Adrenal gland (tissue), 9 donors: ENCODE measurements at regions not wholly inside any gene's neighbourhood (a gene's known extent, or its start where the extent isn't known, plus 50 kb on each side); places are given as distances from the start of the nearest gene placed in this dataset.

ENCODE experiments used
- DNase-seq, 7 donors: peaks; one replicate each; pipeline ENCODE4 v3.0.0-alpha.2; 2019 to 2020
- H3K27ac ChIP-seq, 5 donors: fragments of 200-600 bp; sonication (generic) in 4 of 5; 1 replicate in 3 of 5; 2 replicates in 2 of 5; pipeline versions ENCODE4 v1.5.1 to v1.8.0; 2016 to 2020; ENCODE audit warnings: mild to moderate bottlenecking in 1 of 5
- H3K27me3 ChIP-seq: fragments of 200-600 bp; 2 replicates; pipeline ENCODE4 v1.8.0; 2021
- H3K36me3 ChIP-seq, 2 donors: fragments of 200-600 bp; replicated peaks in 1 of 2; 1 replicate in 1 of 2; 2 replicates in 1 of 2; pipeline versions ENCODE4 v1.5.1 to v1.8.0; 2018 to 2022
- H3K4me1 ChIP-seq, 2 donors: fragments of 200-600 bp; replicated peaks in 1 of 2; 1 replicate in 1 of 2; 2 replicates in 1 of 2; pipeline versions ENCODE4 v1.5.1 to v1.8.0; 2018 to 2021
- H3K4me3 ChIP-seq, 4 donors: fragments of 200-600 bp; sonication (generic) in 3 of 4; one replicate each; pipeline ENCODE4 v1.5.1; 2016 to 2018
- H3K9me3 ChIP-seq, 3 donors: fragments of 200-600 bp; sonication (generic) in 1 of 3; replicated peaks in 1 of 3; 1 replicate in 2 of 3; 2 replicates in 1 of 3; pipeline versions ENCODE4 v1.5.1 to v1.8.0; 2016 to 2021
- CTCF ChIP-seq, 6 experiments: fragments of 450-650 bp in 4 of 6; fragments of 200-600 bp in 2 of 6; sonication (generic) in 1 of 6; IDR thresholded peaks; 1 replicate in 5 of 6; 2 replicates in 1 of 6; pipeline versions ENCODE4 v1.5.1 to v1.8.0; 2016 to 2021; ENCODE audit warnings: antibody characterized with exemption in 6 of 6, mild to moderate bottlenecking in 2 of 6, moderate library complexity in 1 of 6
- POLR2A ChIP-seq, 2 donors: fragments of 450-650 bp; IDR thresholded peaks; one replicate each; pipeline ENCODE4 v1.6.1; 2017; ENCODE audit warnings: antibody characterized with exemption in 2 of 2, mild to moderate bottlenecking in 2 of 2, moderate library complexity in 1 of 2
- WGBS, 4 donors: extraction: QIAGEN DNeasy Blood & Tissue Kit in 2 of 4; methylation state at CpG; one replicate each; pipeline versions ENCODE4 v1.1.5 to v1.1.7; 2013 to 2017; 5-methylcytosine and 5-hydroxymethylcytosine counted together
- intact Hi-C, 2 donors: fragments of 100-400 bp; cut with DNase I; formaldehyde crosslinking; loops; one replicate each; pipeline versions ENCODE4 v1.14.1 to v1.15.0; 2022 to 2023
- donor health status: healthy with polysubstance abuse.
- donor health status: Bipolar disorder and iron deficiency.
- donor health status: DM: yes; HTN: yes; CAD: no.
- donor health status: DM: no; HTN: no; CAD: no.
- donor health status: DM: no; HTN: no; CAD: no.

DNA sequence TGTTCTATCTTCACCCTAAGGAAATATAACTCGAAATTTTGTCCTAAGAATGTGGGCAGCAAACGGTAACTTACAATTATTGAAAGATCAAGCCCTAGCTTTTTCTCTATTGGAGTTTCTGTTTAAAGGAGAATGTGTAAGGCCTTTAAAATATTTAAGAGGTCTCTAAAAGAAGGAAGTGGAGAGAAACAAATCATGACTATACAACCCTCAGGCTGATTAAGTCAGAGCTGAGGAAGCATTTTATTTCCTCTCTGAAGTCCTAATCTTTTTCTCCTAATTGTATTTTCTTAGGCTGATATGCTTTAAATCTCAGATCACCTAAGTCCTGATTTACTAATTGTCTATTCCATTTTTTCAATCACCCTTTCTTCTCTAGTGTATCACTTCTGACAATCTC, 1708.8 kb upstream of the C9orf72 start:
- no peak overlapping the region for H3K4me3 ChIP-seq
- no peaks in the 10 kb centered on the region for H3K9me3 ChIP-seq
- WGBS, 4 donors = 55 to 66% (median 58%) methylated on average over 2 of the region's 2 CpGs
- no peaks in the 10 kb centered on the region for H3K36me3 ChIP-seq
- H3K27me3 ChIP-seq = no peaks in the 10 kb centered on the region
- DNase-seq = no peak
- no peaks in the 10 kb centered on the region for H3K4me1 ChIP-seq
- TF ChIP-seq CTCF (IDR thresholded peaks at IDR 0.05) (no peak), POLR2A (IDR thresholded peaks at IDR 0.05) (no peak)
- no peak overlapping the region for H3K27ac ChIP-seq
- intact Hi-C loops = no loop called here

- TF ChIP-seq CTCF (IDR thresholded peaks at IDR 0.05) (no peak), POLR2A (IDR thresholded peaks at IDR 0.05) (no peak)
- no peaks in the 10 kb centered on the region for H3K27me3 ChIP-seq
- whole genome bisulfite sequencing, 4 donors = 42 to 50% (median 47%) methylated on average over 3 of the region's 3 CpGs
- H3K9me3 ChIP-seq = no peaks in the 10 kb centered on the region
- H3K4me3 ChIP-seq = no peak overlapping the region
- H3K36me3 ChIP-seq = peaks cover 0 to under 1% of the 10 kb centered on the region in 2 donors
- DNase-seq = no peak
- H3K4me1 ChIP-seq = no peaks in the 10 kb centered on the region
- no peak overlapping the region for H3K27ac ChIP-seq
- intact Hi-C loops = no loop called here
These were observed 1712.5 kb upstream of the C9orf72 start for GRCh38 chr9:29285818-29286217.

GRCh38 chr9:29289365-29289764, 1716.1 kb upstream of the C9orf72 start:
- no peak for DNase-seq
- WGBS, 4 donors = 63 to 69% (median 67%) methylated on average over 4 of the region's 4 CpGs
- Histone ChIP-seq H3K4me1 (no peaks in the 10 kb centered on the region), H3K36me3 (peaks cover 0 to 3% of the 10 kb centered on the region in 2 donors), H3K9me3 (no peaks in the 10 kb centered on the region), H3K4me3 (no peak overlapping the region), H3K27me3 (no peaks in the 10 kb centered on the region), H3K27ac (no peak overlapping the region)
- intact Hi-C loops = no loop called here
- TF ChIP-seq CTCF (IDR thresholded peaks at IDR 0.05) = no peak
- no peak for TF ChIP-seq POLR2A (IDR thresholded peaks at IDR 0.05)

DNA sequence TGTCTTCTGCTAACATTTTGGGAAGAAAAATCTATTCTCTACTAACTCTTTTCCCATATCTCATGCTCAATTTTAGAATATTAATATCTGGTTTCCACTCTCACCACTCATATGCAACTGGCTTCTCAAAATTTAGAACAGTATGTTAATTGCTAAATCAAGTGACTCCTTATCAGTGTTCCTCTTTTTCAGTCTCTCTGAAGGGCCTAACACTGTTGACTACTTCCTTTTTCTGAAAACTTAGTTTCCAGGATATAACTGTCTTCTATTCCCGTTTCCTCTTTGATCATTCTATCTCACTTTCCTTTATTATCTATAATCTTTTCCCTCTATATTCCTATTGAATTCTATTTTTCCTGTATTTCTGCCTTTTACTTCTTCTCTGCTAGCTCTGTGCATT, 1717.2 kb upstream of the C9orf72 start:
- no peak for DNase-seq
- WGBS, 4 donors = 43 to 71% (median 56%) methylated on average over 1 of the region's 1 CpG

More for the DNA sequence above, 1717.2 kb upstream of the C9orf72 start:
- Histone ChIP-seq H3K27ac (no peak overlapping the region), H3K4me3 (no peak overlapping the region), H3K9me3 (peaks cover 0 to 5% (median 0%) of the 10 kb centered on the region in 3 donors), H3K27me3 (no peaks in the 10 kb centered on the region), H3K36me3 (peaks cover 0 to 3% of the 10 kb centered on the region in 2 donors), H3K4me1 (no peaks in the 10 kb centered on the region)
- TF ChIP-seq CTCF (IDR thresholded peaks at IDR 0.05) (no peak), POLR2A (IDR thresholded peaks at IDR 0.05) (no peak)
- intact Hi-C loops = no loop called here
